ENCODE measurements at regions not wholly inside any gene's neighbourhood (a gene's known extent, or its start where the extent isn't known, plus 50 kb on each side); places are given as distances from the start of the nearest gene placed in this dataset.

DNA sequence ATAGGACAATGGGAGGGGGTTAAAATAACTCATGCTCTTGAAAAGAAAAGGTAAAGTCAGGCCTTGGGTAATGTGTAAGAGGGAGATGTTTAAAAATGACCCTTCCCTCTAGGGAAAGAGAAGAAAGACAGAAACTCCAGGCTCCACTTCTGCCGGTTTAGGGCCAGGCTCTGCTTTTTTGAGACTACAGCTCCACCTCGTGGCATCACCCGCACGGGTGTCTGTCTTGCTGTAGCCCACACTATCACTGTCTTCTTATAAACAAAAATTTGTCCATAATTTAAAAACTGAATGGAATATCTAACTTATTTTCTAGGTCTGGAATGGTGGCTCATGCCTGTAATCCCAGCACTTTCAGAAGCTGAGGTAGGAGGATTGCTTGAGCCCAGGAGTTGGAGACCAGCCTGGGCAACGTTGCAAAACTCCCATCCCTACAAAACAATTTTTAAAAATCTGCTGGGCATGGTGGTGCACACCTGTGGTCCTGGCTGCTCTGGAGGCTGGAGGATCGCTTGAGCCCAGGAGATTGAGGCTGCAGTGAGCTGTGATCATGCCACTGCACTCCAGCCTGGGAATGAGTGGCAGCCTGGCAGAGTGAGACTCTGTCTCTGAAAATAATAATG, 65.1 kb upstream of the GTF3A start:
- Histone ChIP-seq H3K9me2 (ENCODE audit: insufficient read depth) (no peaks in the 10 kb centered on the region), H3K36me3 (ENCODE audit: insufficient read depth) (no peaks in the 10 kb centered on the region), H3K4me3 (no peak overlapping the region), H4K20me1 (replicated peaks; ENCODE audit: insufficient read depth) (no peaks in the 10 kb centered on the region), H3K79me2 (replicated peaks; ENCODE audit: insufficient read depth) (no peaks in the 10 kb centered on the region), H3F3A (replicated peaks; ENCODE audit: low read depth) (no peaks in the 10 kb centered on the region), H3K27me3 (ENCODE audit: insufficient read depth) (0 out of 2 replicates have a peak, but pooled peaks cover 4% of the 10 kb centered on the region), H3K4me1 (ENCODE audit: insufficient read depth) (peaks cover 32% of the 10 kb centered on the region), H2AFZ (peak overlapping the region; percentile 76), H3K4me2 (0 out of 2 replicates have a peak overlapping the region, but pooled peaks have one; percentile 58), H3K27ac (ENCODE audit: low read depth) (0 out of 2 replicates have a peak overlapping the region, but pooled peaks have one; percentile 29)
- no peaks in the 10 kb centered on the region for H3K36me3 Mint-ChIP-seq (ENCODE audit: low read depth)
- no peak overlapping the region for H3K4me3 Mint-ChIP-seq
- ATAC-seq: peak; percentile 32
- TF ChIP-seq POLR2AphosphoS5 (IDR thresholded peaks at IDR 0.05; ENCODE audit: low read depth) (no peak), ETS1 (IDR thresholded peaks at IDR 0.05) (no peak), EZH2 (IDR thresholded peaks at IDR 0.05; ENCODE audit: low read depth, unreplicated experiment) (no peak), CTCF (conservative IDR thresholded peaks at IDR 0.05; ENCODE audit: low read depth in 2 of 2) (peak; percentile 87 to 93), EZH2phosphoT487 (IDR thresholded peaks at IDR 0.05; ENCODE audit: unreplicated experiment) (no peak), NANOG (IDR thresholded peaks at IDR 0.05; ENCODE audit: borderline replicate concordance) (no peak), STAT1 (IDR thresholded peaks at IDR 0.05; ENCODE audit: unreplicated experiment) (no peak)
- H3K4me1 Mint-ChIP-seq: peaks cover 45% of the 10 kb centered on the region
- no peaks in the 10 kb centered on the region for H3K9me3 Mint-ChIP-seq
- DNase-seq (ENCODE audit: low spot score): peak; percentile 84
- H3K27me3 Mint-ChIP-seq (ENCODE audit: insufficient read depth, low read depth, poor library complexity): peaks cover 13% of the 10 kb centered on the region
- no peak overlapping the region for H3K27ac Mint-ChIP-seq

DNA sequence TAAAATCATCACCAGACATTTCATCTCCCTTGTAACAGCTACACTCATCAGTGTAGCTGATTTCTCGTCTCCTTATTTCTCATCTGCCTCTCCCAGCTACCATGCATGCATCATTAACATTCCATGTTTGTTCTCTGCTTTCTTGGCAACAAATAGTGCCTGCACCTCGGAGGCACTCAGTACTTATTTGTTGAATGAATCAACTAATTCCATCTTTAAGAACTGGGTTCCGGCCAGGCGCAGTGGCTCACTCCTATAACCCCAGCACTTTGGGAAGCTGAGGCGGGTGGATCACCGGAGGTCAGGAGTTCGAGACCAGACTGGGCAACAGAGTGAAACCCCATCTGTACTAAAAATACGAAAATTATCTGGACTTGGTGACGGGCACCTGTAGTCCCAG, 63.9 kb upstream of the GTF3A start:
- no peak for DNase-seq (ENCODE audit: low spot score)
- ATAC-seq: no peak
- no peak overlapping the region for H3K4me3 ChIP-seq
- H3K9me2 ChIP-seq (ENCODE audit: insufficient read depth): no peaks in the 10 kb centered on the region
- Mint-ChIP-seq H3K36me3 (ENCODE audit: low read depth) (no peaks in the 10 kb centered on the region), H3K27me3 (ENCODE audit: insufficient read depth, low read depth, poor library complexity) (peaks cover 13% of the 10 kb centered on the region), H3K27ac (0 out of 2 replicates have a peak overlapping the region, but pooled peaks have one; percentile 5), H3K4me1 (peaks cover 40% of the 10 kb centered on the region), H3K4me3 (no peak overlapping the region), H3K9me3 (no peaks in the 10 kb centered on the region)
- no peak overlapping the region for H3K27ac ChIP-seq (ENCODE audit: low read depth)
- H3F3A ChIP-seq (replicated peaks; ENCODE audit: low read depth): no peaks in the 10 kb centered on the region
- 0 out of 2 replicates have a peak, but pooled peaks cover 4% of the 10 kb centered on the region for H3K27me3 ChIP-seq (ENCODE audit: insufficient read depth)
- no peaks in the 10 kb centered on the region for H3K79me2 ChIP-seq (replicated peaks; ENCODE audit: insufficient read depth)
- H3K4me2 ChIP-seq: no peak overlapping the region; the same call in 1 of the 2 replicates
- no peak overlapping the region for H2AFZ ChIP-seq
- H3K4me1 ChIP-seq (ENCODE audit: insufficient read depth): peaks cover 27% of the 10 kb centered on the region
- no peaks in the 10 kb centered on the region for H4K20me1 ChIP-seq (replicated peaks; ENCODE audit: insufficient read depth)
- no peaks in the 10 kb centered on the region for H3K36me3 ChIP-seq (ENCODE audit: insufficient read depth)
- TF ChIP-seq ZNF114 (CRISPR knock-in tag; IDR thresholded peaks at IDR 0.05) (no peak), ZNF462 (CRISPR knock-in tag; IDR thresholded peaks at IDR 0.05) (no peak), CREB1 (CRISPR knock-in tag; IDR thresholded peaks at IDR 0.05; ENCODE audit: low read depth) (no peak), ZNF331 (CRISPR knock-in tag; IDR thresholded peaks at IDR 0.05; ENCODE audit: low read depth) (no peak), POLR2AphosphoS5 (IDR thresholded peaks at IDR 0.05; ENCODE audit: low read depth) (no peak)

Data from GM23338 (cell line).